H9 (cell line): ENCODE measurements at regions not wholly inside any gene's neighbourhood (a gene's known extent, or its start where the extent isn't known, plus 50 kb on each side); places are given as distances from the start of the nearest gene placed in this dataset.

Source experiments
- DNase-seq: peaks from one replicate; pipeline ENCODE4 v3.0.0-alpha.2; 2017
- H2AFZ ChIP-seq: one replicate; pipeline ENCODE4 v1.6.1; 2013; ENCODE audit warnings: mild to moderate bottlenecking, low read length, control low read depth, moderate library complexity
- H2AK5ac ChIP-seq: 2 replicates; pipeline ENCODE4 v1.6.1; 2013; ENCODE audit warnings: low read length, control low read depth, mixed read lengths; ENCODE audit not compliant: insufficient read length
- H2BK120ac ChIP-seq: one replicate; pipeline ENCODE4 v1.6.1; 2013; ENCODE audit warnings: low read depth, mild to moderate bottlenecking, low read length, control low read depth, inconsistent platforms; ENCODE audit not compliant: poor library complexity, severe bottlenecking
- H2BK12ac ChIP-seq: 2 replicates; pipeline ENCODE4 v1.6.1; 2013; ENCODE audit warnings: low read length, control low read depth, mixed read lengths, low read depth; ENCODE audit not compliant: insufficient read length
- H2BK15ac ChIP-seq: 2 replicates; pipeline ENCODE4 v1.6.1; 2013; ENCODE audit warnings: low read depth, low read length, control low read depth
- H2BK20ac ChIP-seq: one replicate; pipeline ENCODE4 v1.6.1; 2013; ENCODE audit warnings: low read depth, mild to moderate bottlenecking, low read length, control low read depth, inconsistent platforms; ENCODE audit not compliant: poor library complexity, severe bottlenecking
- H2BK5ac ChIP-seq: 2 replicates; pipeline ENCODE4 v1.6.1; 2013; ENCODE audit warnings: low read length, control low read depth, mixed read lengths; ENCODE audit not compliant: insufficient read length
- H3K14ac ChIP-seq: 2 replicates; pipeline ENCODE4 v1.6.1; 2013; ENCODE audit warnings: low read length, control low read depth; ENCODE audit not compliant: insufficient read depth
- H3K18ac ChIP-seq: 2 replicates; pipeline ENCODE4 v1.6.1; 2013; ENCODE audit warnings: low read depth, mild to moderate bottlenecking, mixed read lengths, low read length, control low read depth; ENCODE audit not compliant: insufficient read length
- H3K23ac ChIP-seq: 2 replicates; pipeline ENCODE4 v1.6.1; 2013; ENCODE audit warnings: low read length, control low read depth, mixed read lengths, low read depth; ENCODE audit not compliant: insufficient read length
- H3K23me2 ChIP-seq: 2 replicates; pipeline ENCODE4 v1.6.1; 2013; ENCODE audit warnings: low read depth, mild to moderate bottlenecking, mixed read lengths, low read length, control low read depth; ENCODE audit not compliant: insufficient read length, poor library complexity, severe bottlenecking
- H3K27ac ChIP-seq: 2 replicates; pipeline ENCODE4 v1.5.1; 2013; ENCODE audit warnings: low read length, control low read depth, mixed read lengths, low read depth; ENCODE audit not compliant: insufficient read length
- H3K27me3 ChIP-seq: 2 replicates; pipeline ENCODE4 v1.6.1; 2013; ENCODE audit warnings: low read length, control low read depth, inconsistent platforms; ENCODE audit not compliant: insufficient read depth
- H3K4ac ChIP-seq: 2 replicates; pipeline ENCODE4 v1.6.1; 2013; ENCODE audit warnings: low read depth, mild to moderate bottlenecking, control low read depth, inconsistent platforms, low read length, moderate library complexity
- H3K4me1 ChIP-seq: 2 replicates; pipeline ENCODE4 v1.6.1; 2013; ENCODE audit warnings: low read length, control low read depth, inconsistent platforms; ENCODE audit not compliant: insufficient read depth
- H3K4me2 ChIP-seq: 2 replicates; pipeline ENCODE4 v1.6.1; 2013; ENCODE audit warnings: low read length, control low read depth, mixed read lengths; ENCODE audit not compliant: insufficient read length, insufficient read depth
- H3K56ac ChIP-seq: 2 replicates; pipeline ENCODE4 v1.6.1; 2013; ENCODE audit warnings: low read depth, mild to moderate bottlenecking, mixed read lengths, low read length, control low read depth; ENCODE audit not compliant: insufficient read length
- H3K79me1 ChIP-seq: 2 replicates; pipeline ENCODE4 v1.6.1; 2013; ENCODE audit warnings: low read depth, mild to moderate bottlenecking, moderate library complexity, low read length, control low read depth, inconsistent platforms; ENCODE audit not compliant: insufficient read depth, poor library complexity, severe bottlenecking
- H3K79me2 ChIP-seq: 2 replicates; pipeline ENCODE4 v1.6.1; 2013; ENCODE audit warnings: low read length, control low read depth, inconsistent platforms; ENCODE audit not compliant: insufficient read depth
- H3K9ac ChIP-seq: 2 replicates; pipeline ENCODE4 v1.6.1; 2013; ENCODE audit warnings: low read length, control low read depth, mixed read lengths; ENCODE audit not compliant: insufficient read length; ENCODE audit errors: extremely low read depth
- H3K9me3 ChIP-seq: one replicate; pipeline ENCODE4 v1.6.1; 2013; ENCODE audit warnings: low read depth, low read length, inconsistent platforms; ENCODE audit not compliant: control insufficient read depth
- H3T11ph ChIP-seq: one replicate; pipeline ENCODE4 v1.6.1; 2013; ENCODE audit warnings: mild to moderate bottlenecking, low read length, control low read depth, inconsistent platforms
- H4K20me1 ChIP-seq: one replicate; pipeline ENCODE4 v1.6.1; 2013; ENCODE audit not compliant: control insufficient read depth, insufficient read length, insufficient read depth
- H4K5ac ChIP-seq: 2 replicates; pipeline ENCODE4 v1.6.1; 2013; ENCODE audit warnings: low read depth, mild to moderate bottlenecking, mixed read lengths, low read length, control low read depth; ENCODE audit not compliant: insufficient read length
- H4K8ac ChIP-seq: replicated peaks from 2 replicates; pipeline ENCODE4 v1.6.1; 2013; ENCODE audit warnings: low read length, control low read depth, mixed read lengths, low read depth; ENCODE audit not compliant: insufficient read length
- H4K91ac ChIP-seq: 2 replicates; pipeline ENCODE4 v1.6.1; 2013; ENCODE audit warnings: low read depth, mild to moderate bottlenecking, moderate library complexity, mixed read lengths, low read length, control low read depth; ENCODE audit not compliant: insufficient read length
- H3K27ac Mint-ChIP-seq, 3 experiments: 2 replicates in 2 of 3; 3 replicates in 1 of 3; pipeline ENCODE4 v1.8.0; 2020 to 2021; ENCODE audit warnings: mixed read lengths in 3 of 3, mild to moderate bottlenecking in 1 of 3, moderate library complexity in 1 of 3
- H3K27me3 Mint-ChIP-seq: 2 replicates; pipeline ENCODE4 v1.8.0; 2021; ENCODE audit warnings: low read depth, mild to moderate bottlenecking, moderate library complexity, mixed read lengths
- H3K36me3 Mint-ChIP-seq, 3 experiments: 2 replicates in 2 of 3; 3 replicates in 1 of 3; pipeline ENCODE4 v1.8.0; 2020 to 2021; ENCODE audit warnings: low read depth in 3 of 3, mixed read lengths in 3 of 3; ENCODE audit not compliant: insufficient read depth in 1 of 3
- H3K4me1 Mint-ChIP-seq, 2 experiments: 2 replicates each; pipeline ENCODE4 v1.8.0; 2020; ENCODE audit warnings: mixed read lengths in 2 of 2
- H3K4me3 Mint-ChIP-seq, 2 experiments: 2 replicates in 1 of 2; 3 replicates in 1 of 2; pipeline ENCODE4 v1.8.0; 2020 to 2021; ENCODE audit warnings: mild to moderate bottlenecking in 2 of 2, mixed read lengths in 2 of 2, moderate library complexity in 1 of 2
- H3K9me3 Mint-ChIP-seq, 2 experiments: 2 replicates in 1 of 2; 3 replicates in 1 of 2; pipeline ENCODE4 v1.8.0; 2020; ENCODE audit warnings: mild to moderate bottlenecking in 2 of 2, mixed read lengths in 2 of 2, moderate library complexity in 1 of 2
- WGBS: extraction: QIAGEN DNeasy Blood & Tissue Kit; methylation state at CpG from one replicate; pipeline ENCODE4 v1.1.7; 2013; ENCODE audit warnings: missing lambda C conversion rate, low lambda C conversion rate, mixed read lengths; ENCODE audit not compliant: insufficient read length; ENCODE audit errors: extremely low coverage; 5-methylcytosine and 5-hydroxymethylcytosine counted together
- TF ChIP-seq, protein P1 (sequence below): fragments of 200-600 bp; sonication (generic); conservative IDR thresholded peaks from 3 replicates; pipeline ENCODE4 v1.8.0; 2021; ENCODE audit warnings: antibody characterized with exemption, mild to moderate bottlenecking

DNA sequence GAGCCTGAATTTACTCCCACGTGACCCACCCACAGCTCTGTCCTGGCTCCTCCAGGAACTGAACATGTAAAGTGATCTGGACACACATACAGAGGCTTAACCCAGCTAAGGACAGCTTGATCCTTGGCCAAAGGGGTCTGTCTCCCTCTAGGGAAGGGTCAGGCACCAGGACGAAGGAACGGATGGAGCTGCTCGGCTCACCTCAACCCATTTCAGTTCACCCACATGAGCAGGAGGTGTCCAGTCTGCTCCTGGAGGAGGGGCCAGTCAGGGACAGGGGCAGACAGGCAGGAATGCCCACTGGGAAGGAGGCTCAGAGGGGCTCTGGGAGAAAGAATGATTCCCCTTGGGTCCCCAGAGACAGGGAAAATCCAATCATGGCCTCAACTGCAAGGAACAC lies 567.2 kb downstream of the PTPRU start:
- Mint-ChIP-seq H3K4me3 (no peak overlapping the region), H3K27me3 (no peaks in the 10 kb centered on the region), H3K4me1 (peaks cover 0 to 10% of the 10 kb centered on the region in 2 experiments; a peak in 1 of 4 replicates), H3K27ac (no peak overlapping the region), H3K36me3 (no peaks in the 10 kb centered on the region), H3K9me3 (no peaks in the 10 kb centered on the region)
- Histone ChIP-seq H3K4me1 (no peaks in the 10 kb centered on the region), H4K20me1 (no peaks in the 10 kb centered on the region), H3K9ac (no peak overlapping the region), H2BK20ac (no peak overlapping the region), H3K27ac (no peak overlapping the region), H3K4me2 (no peak overlapping the region), H3K79me1 (no peaks in the 10 kb centered on the region), H3K18ac (no peak overlapping the region), H3K23me2 (no peaks in the 10 kb centered on the region), H3K56ac (no peak overlapping the region), H3K23ac (no peak overlapping the region), H3K27me3 (no peaks in the 10 kb centered on the region), H2AFZ (no peak overlapping the region), H4K8ac (no peak overlapping the region), H2BK12ac (no peak overlapping the region), H3K79me2 (no peaks in the 10 kb centered on the region), H2BK5ac (no peak overlapping the region), H4K91ac (no peak overlapping the region), H3K4ac (no peak overlapping the region), H2BK15ac (no peak overlapping the region), H3K14ac (no peak overlapping the region), H4K5ac (no peak overlapping the region), H2BK120ac (no peak overlapping the region), H3K9me3 (no peaks in the 10 kb centered on the region), H2AK5ac (no peak overlapping the region), H3T11ph (no peak overlapping the region)
- no CpG with 5 or more reads among the region's 4 CpGs for WGBS
- DNase-seq, result no peak
- TF ChIP-seq, protein P1, sequence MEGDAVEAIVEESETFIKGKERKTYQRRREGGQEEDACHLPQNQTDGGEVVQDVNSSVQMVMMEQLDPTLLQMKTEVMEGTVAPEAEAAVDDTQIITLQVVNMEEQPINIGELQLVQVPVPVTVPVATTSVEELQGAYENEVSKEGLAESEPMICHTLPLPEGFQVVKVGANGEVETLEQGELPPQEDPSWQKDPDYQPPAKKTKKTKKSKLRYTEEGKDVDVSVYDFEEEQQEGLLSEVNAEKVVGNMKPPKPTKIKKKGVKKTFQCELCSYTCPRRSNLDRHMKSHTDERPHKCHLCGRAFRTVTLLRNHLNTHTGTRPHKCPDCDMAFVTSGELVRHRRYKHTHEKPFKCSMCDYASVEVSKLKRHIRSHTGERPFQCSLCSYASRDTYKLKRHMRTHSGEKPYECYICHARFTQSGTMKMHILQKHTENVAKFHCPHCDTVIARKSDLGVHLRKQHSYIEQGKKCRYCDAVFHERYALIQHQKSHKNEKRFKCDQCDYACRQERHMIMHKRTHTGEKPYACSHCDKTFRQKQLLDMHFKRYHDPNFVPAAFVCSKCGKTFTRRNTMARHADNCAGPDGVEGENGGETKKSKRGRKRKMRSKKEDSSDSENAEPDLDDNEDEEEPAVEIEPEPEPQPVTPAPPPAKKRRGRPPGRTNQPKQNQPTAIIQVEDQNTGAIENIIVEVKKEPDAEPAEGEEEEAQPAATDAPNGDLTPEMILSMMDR, result no peak
